IPS DF 4.7 (cell line): ENCODE measurements at regions not wholly inside any gene's neighbourhood (a gene's known extent, or its start where the extent isn't known, plus 50 kb on each side); places are given as distances from the start of the nearest gene placed in this dataset.
"Not testable (repeated sequence)": the region's sequence is repeated elsewhere in the genome, so short reads cannot be mapped to it uniquely, and the experiment has no call there.

Source experiments
- DNase-seq: peaks from one replicate; pipeline ENCODE4 v3.0.0-alpha.2; 2013; ENCODE audit warnings: low spot score; ENCODE audit errors: extremely low read depth

DNA sequence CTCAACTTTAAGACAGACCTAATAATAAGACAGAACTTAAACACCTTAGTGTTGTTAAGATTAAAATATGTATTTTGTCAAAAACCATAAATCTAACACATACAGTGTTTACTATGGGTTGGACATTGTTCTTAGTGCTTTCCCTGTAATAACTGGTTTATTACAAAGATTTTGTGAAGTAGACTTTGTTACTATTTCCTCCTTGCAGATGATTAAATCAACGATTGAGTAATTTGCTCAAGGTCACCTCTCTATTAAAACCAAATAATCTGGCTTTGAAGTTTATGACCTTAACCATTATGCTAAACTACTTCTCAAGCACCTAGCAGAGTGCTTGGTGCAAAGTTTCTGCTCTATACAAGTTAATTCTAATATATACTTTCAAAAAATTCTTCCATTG is 102.7 kb upstream of the FAM3C start:
- DNase-seq: no peak

DNA sequence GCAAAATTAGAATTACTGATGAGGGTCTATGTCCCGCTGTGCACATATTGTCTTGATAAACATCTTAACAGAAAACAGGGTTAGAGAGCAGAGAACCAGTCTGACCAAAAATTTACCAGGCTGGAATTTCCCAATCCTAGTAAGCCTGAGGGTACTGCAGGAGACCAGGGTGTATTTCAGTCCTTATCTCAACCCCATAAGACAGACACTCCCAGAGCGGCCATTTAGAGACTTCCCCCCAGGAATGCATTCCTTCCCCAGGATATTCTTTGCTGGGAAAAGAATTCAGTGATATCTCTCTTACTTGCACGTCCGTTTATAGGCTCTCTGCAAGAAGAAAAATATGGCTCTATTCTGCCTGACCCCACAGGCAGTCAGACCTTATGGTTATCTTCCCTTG is 101.4 kb upstream of the FAM3C start:
- DNase-seq: not testable (repeated sequence)

DNA sequence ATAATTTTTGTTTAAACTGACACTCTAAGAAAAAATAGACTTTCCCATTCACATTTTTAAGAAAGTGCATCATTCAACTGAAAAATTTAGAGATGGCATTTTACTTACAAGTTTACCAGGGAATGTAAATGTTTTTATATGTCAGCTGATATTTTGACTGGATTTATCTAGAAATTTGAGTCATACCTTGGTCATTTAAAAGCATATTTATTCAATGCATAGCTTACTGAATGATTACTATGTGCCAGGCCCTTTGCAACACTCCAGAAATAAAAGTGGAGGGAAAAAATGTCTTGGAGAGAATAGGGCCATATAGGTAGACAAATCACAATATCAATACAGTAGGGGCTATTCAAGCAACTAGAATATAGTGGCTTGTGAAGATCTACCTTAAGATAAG is 98.4 kb upstream of the FAM3C start:
- DNase-seq: no peak

DNA sequence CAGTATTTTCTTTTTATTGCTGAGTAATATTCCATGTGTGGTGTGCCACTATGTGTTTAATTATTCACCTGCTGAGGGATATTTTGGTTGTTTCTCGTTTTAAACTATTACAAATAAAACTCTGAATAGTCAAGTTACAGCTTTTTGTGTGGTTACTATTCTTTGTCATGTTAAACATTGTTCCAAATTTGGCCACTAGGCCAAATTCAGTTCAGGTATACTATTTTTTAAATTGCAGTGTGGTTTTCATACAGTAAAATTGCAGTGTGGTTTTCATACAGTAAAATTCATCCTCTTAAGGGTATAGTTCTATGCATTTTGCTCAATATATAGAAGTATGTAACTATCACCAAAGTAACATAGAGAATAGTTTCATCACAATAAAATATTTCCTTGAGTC is 97.4 kb upstream of the FAM3C start:
- DNase-seq: no peak

DNA sequence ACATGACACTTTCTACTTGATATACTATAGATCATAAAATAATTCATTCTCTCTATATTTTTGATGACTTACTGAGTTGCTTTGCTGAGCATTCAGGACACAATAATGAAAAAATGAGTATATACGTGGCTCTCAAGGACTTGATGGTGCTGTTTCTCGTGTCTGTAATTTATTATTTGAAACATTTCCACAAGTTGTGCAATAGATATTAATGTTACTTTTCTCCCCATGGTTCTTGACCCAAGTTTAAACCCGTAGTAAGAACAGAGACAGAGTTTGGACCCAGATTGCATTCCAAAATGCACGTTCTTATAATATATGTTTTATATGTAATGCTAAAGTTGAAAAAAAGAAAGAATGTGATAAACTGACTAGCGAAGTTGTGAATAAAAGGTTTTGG is 94.2 kb upstream of the FAM3C start:
- no peak for DNase-seq

DNA sequence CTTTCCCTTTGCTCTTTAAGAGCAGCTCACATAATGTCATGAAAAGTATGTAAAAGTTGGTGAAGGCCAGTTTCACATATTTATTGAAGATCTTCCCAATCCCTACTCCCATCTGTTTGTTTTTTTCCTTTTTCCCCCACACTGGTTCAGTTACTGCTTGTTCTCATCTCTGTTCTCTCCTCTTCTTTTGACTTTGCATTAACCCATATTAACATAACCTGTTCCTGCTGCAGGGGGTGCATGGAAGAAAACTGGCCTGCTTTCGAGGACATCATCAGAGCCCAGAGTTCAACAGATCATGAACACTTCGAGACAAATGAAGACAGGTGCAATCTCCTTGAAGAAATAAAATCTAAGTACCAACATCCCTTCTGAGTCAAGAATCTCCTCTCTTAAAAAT is 93.3 kb upstream of the FAM3C start:
- no peak for DNase-seq

DNA sequence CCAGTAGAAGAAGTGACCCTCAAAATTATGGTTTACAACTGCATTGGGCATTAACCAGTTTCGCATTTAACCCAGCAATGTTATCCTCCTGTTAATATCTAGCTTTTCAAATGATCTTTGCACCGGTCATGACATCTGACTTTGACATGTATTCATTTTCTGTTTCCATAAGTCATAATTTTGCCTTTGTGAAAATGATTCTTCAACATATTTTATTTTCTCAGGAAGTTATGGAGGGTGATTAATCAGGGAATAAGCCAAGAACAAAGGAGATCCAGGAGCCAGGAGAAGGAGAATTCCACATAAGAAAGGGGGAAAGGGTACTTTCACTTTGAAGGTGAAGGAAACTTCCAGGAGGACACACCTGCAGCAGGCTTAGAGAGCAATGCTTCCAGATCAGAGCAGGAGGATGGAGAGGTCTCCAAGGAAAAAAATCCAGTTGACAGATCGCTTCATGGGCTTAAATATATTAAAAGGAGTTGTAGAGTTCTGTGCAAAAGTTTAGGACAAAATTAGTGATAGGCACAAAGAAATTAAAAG is 92.1 kb upstream of the FAM3C start:
- no peak for DNase-seq

DNA sequence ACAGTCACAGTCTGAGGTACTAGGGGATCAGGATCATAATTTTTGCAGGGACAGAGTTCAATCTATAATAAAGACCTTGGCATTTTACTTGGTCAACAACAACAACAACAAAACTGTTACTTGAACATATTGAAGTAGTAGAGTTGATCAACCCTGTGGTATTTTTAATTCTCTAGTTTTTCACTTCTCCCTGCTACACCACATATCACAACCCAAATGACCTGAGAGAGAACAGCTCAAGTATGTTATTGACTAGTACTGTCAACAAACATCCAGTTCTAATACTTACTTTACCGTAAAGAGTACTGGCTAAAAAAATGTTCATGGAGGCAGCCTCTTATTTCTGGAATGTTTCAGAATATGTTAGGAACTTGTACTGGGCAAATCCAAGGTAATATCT is 90.5 kb upstream of the FAM3C start:
- no peak for DNase-seq

DNA sequence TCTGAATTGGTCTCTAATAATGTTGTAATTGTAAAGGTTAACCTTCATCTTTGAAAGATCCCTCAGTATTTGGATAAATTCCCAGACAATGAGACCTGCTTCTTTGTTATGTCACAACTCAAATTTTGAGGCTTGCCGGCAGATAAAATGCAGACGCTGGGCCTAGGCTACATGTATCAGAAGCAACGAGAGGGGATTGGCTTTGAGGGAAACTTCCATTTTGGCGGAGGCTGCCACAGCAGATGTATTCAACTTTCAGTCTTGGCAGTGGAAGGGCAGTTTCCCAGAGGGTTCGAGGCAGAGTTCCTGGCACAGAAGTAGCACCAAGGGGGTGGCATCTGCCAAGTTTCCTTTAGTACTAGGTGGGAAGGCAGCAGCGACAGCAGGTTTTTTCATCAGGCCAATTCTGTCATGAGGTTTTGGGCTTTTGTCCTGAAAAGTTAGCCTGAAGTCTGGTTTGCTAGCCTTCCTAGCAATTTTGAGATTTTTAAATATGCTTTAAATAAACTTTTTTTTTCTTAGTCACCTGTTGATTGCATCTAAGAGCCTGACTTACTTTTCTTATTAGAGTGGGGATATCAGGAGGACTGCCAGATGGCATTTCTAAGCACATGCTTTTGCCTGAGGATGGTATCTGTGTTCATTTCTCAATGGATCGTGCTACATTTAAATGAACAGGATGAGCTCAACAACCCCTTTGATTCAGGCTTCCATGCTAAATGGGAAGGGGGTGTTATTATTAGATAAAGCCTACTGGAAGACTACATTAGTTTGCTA is 89.5 kb upstream of the FAM3C start:
- DNase-seq: no peak

DNA sequence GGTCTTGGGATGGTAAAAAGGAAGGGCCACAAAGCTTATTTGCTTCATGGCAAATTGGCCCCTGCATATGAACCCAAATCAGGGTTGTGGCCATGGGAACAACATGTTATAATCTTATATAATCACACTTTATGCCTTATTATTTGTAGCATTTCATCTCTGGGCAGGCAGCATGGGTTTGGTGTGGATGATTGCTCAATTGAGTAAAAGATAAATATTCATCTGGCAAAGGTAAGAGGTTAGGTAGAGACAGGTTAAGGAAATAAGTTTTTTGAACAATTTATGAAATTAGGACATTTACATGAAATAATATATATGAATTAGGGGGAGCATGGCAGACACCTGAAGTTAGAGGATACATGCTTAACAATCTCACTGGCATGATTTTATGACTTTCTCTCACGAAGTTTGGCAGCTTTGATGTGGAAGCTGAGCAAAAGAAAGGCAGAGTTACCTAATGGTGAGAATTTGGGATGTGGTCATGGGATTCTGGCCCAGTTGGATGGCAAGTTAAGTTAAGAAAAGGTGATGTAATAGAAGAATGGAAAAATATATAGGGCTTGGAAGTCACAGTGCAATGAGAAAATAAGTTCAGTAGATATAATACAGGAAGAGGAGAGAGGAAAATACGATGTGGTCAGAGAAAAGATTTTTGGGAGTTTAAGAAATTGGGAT is 88.1 kb upstream of the FAM3C start:
- no peak for DNase-seq

DNA sequence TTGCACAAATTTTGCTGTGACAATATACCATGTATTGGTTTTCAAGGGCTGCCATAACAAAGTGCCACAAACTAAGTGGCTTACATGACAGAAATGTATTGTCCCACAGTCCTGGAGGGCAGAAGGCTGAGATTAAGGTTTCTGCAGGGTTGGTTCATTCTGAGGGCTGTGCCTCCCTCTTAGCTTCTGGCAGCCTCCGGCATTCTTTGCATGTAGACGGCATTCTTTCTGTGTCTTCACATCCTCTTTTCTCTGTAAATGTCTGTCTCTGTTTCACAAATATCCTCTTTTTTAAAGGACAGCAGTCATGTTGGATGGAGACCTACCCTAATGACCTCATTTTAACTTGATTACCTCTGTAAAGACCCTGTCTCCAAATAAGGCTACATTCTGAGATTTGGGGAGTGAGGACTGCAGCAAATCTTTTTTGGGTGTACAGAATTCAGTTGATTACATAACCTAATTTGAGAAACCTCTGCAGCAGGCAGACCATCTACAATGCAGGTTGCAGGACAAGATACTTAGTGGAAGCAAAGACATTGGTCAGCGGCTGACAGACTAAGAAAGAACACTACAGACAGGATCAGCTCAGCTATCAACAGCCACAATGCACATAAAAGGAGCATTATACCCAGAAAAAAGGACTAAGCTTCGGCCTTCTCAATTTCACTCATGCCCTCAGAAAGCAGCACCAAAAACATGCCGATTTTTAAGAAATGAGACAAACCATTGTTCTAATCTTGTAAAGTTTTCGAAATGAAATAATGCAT is 84.6 kb upstream of the FAM3C start:
- no peak for DNase-seq

DNA sequence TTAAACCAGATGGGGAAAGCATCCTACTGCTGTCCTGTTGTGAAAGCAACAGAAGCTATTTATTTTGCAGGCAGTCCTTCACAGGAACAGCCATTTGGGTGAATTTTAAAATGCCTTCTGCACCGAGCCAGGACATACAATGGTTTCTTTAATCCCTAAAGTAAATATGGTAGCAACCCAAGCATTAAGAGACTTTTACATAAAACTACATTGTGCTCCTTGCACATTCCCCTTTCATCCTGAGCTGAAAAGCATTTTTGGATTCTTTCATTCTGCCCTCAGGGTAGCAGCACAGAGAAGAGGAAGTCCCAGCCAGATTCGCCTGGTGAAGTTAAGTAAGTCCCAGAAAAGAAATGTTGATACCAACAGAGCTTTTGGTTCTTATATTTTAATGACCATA is 84.0 kb upstream of the FAM3C start:
- DNase-seq: no peak

DNA sequence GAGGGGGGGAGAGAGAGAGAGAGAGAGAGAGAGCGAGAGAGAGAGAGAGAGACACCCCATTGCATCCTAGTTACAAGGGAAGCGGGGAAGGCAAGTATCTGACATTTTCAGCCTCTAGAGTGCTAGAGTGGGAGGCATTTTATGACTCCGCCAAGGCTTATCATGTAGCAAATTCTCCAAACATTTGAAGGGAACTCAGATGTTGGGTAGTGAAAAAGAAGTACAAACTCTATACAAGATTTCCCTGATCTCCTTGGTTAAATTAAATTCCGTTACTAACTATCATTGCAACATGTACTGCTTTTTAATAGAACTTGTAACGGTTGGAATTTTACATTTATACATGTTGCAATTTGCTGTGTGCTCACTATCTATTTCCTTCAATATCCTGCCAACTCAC is 83.4 kb upstream of the FAM3C start:
- no peak for DNase-seq

DNA sequence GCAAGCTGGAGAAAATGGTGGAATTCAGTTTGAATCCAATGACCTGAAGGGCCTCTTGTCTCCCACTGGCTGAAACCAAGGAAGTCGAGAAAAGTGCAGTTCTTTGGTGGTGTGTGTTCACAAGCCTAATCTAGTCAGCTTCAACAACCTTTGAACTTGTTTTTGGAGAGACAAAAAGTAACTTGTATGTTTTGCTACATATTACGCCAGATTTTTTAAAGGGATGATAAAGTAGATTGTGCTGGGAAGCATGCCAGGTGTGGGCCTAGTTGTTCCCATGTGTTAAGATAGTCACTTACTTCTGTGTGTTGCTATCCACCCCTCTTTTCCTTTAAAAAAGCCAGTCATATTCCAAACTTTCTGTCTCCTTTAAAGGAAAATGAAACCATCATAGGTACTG is 79.7 kb upstream of the FAM3C start:
- no peak for DNase-seq

DNA sequence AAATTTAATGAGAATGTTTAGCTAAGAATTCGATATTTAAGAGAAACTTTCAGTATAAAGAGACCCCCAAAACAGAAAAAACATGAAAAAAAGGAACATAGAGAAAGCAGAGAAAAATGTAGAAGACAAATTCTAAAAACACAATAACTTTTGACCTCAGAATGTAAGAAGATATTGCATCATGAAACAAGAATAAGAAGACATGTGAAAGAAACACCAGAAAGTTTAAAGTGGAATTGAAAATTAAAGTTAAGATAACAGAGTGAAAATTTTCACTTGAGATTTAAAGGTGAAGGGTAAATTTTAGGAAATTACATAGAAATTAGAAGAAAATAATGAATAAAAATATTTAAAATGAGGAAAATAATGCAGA is 78.2 kb upstream of the FAM3C start:
- no peak for DNase-seq

DNA sequence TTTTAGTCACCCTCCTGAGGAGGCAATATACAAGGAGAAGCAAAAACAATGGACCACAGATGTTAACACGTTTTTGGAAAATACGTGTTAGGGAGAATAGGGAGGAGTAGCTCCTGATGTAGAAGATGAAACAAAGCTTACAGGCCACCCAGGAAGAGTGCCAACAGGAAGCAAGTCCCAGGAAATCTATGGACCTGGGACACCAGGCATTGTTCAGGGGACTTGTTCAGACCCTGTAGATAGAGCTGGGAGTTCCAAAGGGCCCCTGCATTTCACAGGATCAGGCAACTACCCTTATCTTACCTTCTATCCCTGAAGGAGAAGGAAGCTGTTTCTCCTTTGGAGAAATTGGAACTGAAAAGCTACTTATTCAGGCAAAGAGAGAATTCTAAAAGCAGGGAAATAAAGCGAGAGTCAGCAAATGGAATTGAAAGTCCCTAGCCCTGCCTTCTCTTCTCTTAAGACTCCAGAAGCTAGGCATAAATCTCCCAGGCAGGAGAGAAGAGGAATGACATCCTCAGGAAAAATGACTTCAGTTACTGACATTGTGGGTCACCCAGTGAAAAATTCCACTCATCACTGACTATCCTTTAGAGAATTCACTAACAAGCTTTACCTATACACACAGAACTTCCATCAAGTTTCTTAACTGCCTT is 77.7 kb upstream of the FAM3C start:
- no peak for DNase-seq

DNA sequence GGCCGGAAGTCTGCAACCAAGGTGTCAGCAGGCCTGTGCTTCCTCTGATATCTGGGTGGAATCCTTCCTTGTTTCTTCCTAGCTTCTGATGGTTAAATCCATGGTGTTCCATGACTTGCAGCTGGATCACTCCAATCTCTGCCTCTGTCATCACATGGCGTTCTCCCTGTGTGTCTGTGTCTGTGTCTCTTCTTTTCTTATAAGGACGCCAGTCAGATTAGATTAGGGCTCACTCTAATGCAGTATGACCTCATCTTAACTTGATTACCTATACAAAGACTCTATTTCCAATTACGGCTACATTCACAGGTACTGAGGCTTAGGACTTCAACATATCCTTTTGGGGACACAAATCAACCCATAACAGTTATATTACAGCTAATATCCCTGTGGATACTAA is 70.3 kb upstream of the FAM3C start:
- DNase-seq: no peak

DNA sequence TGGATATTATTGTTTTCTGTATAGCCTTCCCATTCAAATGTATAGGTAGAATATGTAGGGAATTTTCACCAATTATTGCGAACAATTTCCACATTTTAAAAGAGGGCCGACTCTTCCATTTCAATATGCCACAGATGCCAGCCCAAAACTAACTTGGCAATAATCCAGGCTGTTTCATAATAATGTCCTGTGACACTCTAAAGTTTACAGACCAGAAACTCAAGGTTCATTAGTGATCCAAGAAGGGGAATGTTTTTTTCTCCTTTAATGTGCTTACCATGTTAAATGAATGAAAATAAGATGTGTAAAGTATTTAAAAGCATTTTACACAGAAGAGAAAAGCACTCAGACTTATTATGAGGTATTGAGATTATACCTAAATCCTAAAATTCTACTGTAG is 63.0 kb upstream of the FAM3C start:
- DNase-seq: no peak

DNA sequence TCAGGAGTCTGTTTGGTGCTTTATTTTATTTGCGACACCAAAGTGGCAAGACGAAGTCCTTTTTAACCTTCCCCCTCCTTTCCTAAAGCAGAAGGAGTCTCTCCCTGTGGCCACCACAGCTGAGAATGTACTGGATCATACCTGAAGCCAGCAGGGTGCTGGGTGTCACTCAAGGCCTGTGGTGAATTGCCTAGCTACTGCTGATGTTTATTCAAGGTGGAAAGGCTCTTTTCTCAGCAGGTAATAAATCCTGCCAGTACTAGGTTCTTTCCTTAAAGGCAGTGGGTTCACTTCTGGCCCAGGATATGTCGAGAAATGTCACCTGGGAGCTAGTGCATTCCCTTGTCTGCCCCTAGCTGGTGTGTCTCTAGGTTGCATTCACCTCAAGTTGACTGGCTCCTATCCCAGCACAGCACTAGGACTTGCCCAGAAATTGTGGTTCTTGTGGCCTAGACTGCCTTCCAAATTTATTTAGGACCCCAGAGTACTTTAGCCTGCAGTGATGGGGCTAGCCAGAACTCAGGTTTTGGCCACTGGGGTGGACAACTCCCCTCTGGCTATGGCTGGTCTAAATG is 60.8 kb upstream of the FAM3C start:
- DNase-seq: no peak

DNA sequence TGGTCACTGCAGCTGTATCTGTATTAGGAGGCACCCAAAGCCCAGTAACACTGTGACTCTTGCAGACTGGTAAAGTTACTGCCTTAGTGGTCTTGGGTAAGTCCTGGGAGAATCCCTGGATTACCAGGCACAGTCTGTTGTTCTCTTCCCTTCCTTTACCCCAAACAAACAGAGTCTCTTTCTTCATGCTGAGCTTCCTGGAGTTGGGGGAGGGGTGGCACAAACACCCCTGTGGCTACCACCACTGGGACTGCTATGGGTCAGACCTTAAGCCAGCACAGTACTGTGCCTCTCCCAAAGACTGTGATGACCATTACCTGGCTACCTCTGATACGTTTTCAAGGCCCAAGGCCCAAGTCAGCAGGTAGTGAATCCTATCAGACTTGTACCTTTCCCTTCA is 59.9 kb upstream of the FAM3C start:
- no peak for DNase-seq

DNA sequence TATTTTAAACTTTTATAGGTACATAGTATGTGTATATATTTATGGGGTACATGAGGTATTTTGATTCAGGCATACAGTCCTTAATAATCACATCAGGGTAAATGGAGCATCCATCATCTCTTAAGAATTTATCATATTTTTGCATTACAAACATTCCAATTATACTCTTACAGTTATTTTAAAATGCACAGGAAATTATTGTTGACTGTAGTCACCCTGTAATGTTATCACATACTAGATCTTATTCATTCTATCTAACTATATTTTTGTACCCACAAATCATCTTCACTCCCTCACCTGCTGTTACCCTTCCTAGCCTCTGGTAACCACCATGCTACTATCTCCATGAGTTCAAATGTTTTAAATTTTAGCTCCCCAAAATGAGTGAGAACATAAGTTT is 56.3 kb upstream of the FAM3C start:
- no peak for DNase-seq
